H9 (cell line): ENCODE measurements at regions not wholly inside any gene's neighbourhood (a gene's known extent, or its start where the extent isn't known, plus 50 kb on each side); places are given as distances from the start of the nearest gene placed in this dataset.

Experiments used
- DNase-seq: peaks from one replicate; pipeline ENCODE4 v3.0.0-alpha.2; 2017
- H2AFZ ChIP-seq: one replicate; pipeline ENCODE4 v1.6.1; 2013; ENCODE audit warnings: mild to moderate bottlenecking, low read length, control low read depth, moderate library complexity
- H2AK5ac ChIP-seq: 2 replicates; pipeline ENCODE4 v1.6.1; 2013; ENCODE audit warnings: low read length, control low read depth, mixed read lengths; ENCODE audit not compliant: insufficient read length
- H2BK120ac ChIP-seq: one replicate; pipeline ENCODE4 v1.6.1; 2013; ENCODE audit warnings: low read depth, mild to moderate bottlenecking, low read length, control low read depth, inconsistent platforms; ENCODE audit not compliant: poor library complexity, severe bottlenecking
- H2BK12ac ChIP-seq: 2 replicates; pipeline ENCODE4 v1.6.1; 2013; ENCODE audit warnings: low read length, control low read depth, mixed read lengths, low read depth; ENCODE audit not compliant: insufficient read length
- H2BK15ac ChIP-seq: 2 replicates; pipeline ENCODE4 v1.6.1; 2013; ENCODE audit warnings: low read depth, low read length, control low read depth
- H2BK20ac ChIP-seq: one replicate; pipeline ENCODE4 v1.6.1; 2013; ENCODE audit warnings: low read depth, mild to moderate bottlenecking, low read length, control low read depth, inconsistent platforms; ENCODE audit not compliant: poor library complexity, severe bottlenecking
- H2BK5ac ChIP-seq: 2 replicates; pipeline ENCODE4 v1.6.1; 2013; ENCODE audit warnings: low read length, control low read depth, mixed read lengths; ENCODE audit not compliant: insufficient read length
- H3K14ac ChIP-seq: 2 replicates; pipeline ENCODE4 v1.6.1; 2013; ENCODE audit warnings: low read length, control low read depth; ENCODE audit not compliant: insufficient read depth
- H3K18ac ChIP-seq: 2 replicates; pipeline ENCODE4 v1.6.1; 2013; ENCODE audit warnings: low read depth, mild to moderate bottlenecking, mixed read lengths, low read length, control low read depth; ENCODE audit not compliant: insufficient read length
- H3K23ac ChIP-seq: 2 replicates; pipeline ENCODE4 v1.6.1; 2013; ENCODE audit warnings: low read length, control low read depth, mixed read lengths, low read depth; ENCODE audit not compliant: insufficient read length
- H3K23me2 ChIP-seq: 2 replicates; pipeline ENCODE4 v1.6.1; 2013; ENCODE audit warnings: low read depth, mild to moderate bottlenecking, mixed read lengths, low read length, control low read depth; ENCODE audit not compliant: insufficient read length, poor library complexity, severe bottlenecking
- H3K27ac ChIP-seq: 2 replicates; pipeline ENCODE4 v1.5.1; 2013; ENCODE audit warnings: low read length, control low read depth, mixed read lengths, low read depth; ENCODE audit not compliant: insufficient read length
- H3K27me3 ChIP-seq: 2 replicates; pipeline ENCODE4 v1.6.1; 2013; ENCODE audit warnings: low read length, control low read depth, inconsistent platforms; ENCODE audit not compliant: insufficient read depth
- H3K4ac ChIP-seq: 2 replicates; pipeline ENCODE4 v1.6.1; 2013; ENCODE audit warnings: low read depth, mild to moderate bottlenecking, control low read depth, inconsistent platforms, low read length, moderate library complexity
- H3K4me1 ChIP-seq: 2 replicates; pipeline ENCODE4 v1.6.1; 2013; ENCODE audit warnings: low read length, control low read depth, inconsistent platforms; ENCODE audit not compliant: insufficient read depth
- H3K4me2 ChIP-seq: 2 replicates; pipeline ENCODE4 v1.6.1; 2013; ENCODE audit warnings: low read length, control low read depth, mixed read lengths; ENCODE audit not compliant: insufficient read length, insufficient read depth
- H3K56ac ChIP-seq: 2 replicates; pipeline ENCODE4 v1.6.1; 2013; ENCODE audit warnings: low read depth, mild to moderate bottlenecking, mixed read lengths, low read length, control low read depth; ENCODE audit not compliant: insufficient read length
- H3K79me1 ChIP-seq: 2 replicates; pipeline ENCODE4 v1.6.1; 2013; ENCODE audit warnings: low read depth, mild to moderate bottlenecking, moderate library complexity, low read length, control low read depth, inconsistent platforms; ENCODE audit not compliant: insufficient read depth, poor library complexity, severe bottlenecking
- H3K79me2 ChIP-seq: 2 replicates; pipeline ENCODE4 v1.6.1; 2013; ENCODE audit warnings: low read length, control low read depth, inconsistent platforms; ENCODE audit not compliant: insufficient read depth
- H3K9ac ChIP-seq: 2 replicates; pipeline ENCODE4 v1.6.1; 2013; ENCODE audit warnings: low read length, control low read depth, mixed read lengths; ENCODE audit not compliant: insufficient read length; ENCODE audit errors: extremely low read depth
- H3K9me3 ChIP-seq: one replicate; pipeline ENCODE4 v1.6.1; 2013; ENCODE audit warnings: low read depth, low read length, inconsistent platforms; ENCODE audit not compliant: control insufficient read depth
- H3T11ph ChIP-seq: one replicate; pipeline ENCODE4 v1.6.1; 2013; ENCODE audit warnings: mild to moderate bottlenecking, low read length, control low read depth, inconsistent platforms
- H4K20me1 ChIP-seq: one replicate; pipeline ENCODE4 v1.6.1; 2013; ENCODE audit not compliant: control insufficient read depth, insufficient read length, insufficient read depth
- H4K5ac ChIP-seq: 2 replicates; pipeline ENCODE4 v1.6.1; 2013; ENCODE audit warnings: low read depth, mild to moderate bottlenecking, mixed read lengths, low read length, control low read depth; ENCODE audit not compliant: insufficient read length
- H4K8ac ChIP-seq: replicated peaks from 2 replicates; pipeline ENCODE4 v1.6.1; 2013; ENCODE audit warnings: low read length, control low read depth, mixed read lengths, low read depth; ENCODE audit not compliant: insufficient read length
- H4K91ac ChIP-seq: 2 replicates; pipeline ENCODE4 v1.6.1; 2013; ENCODE audit warnings: low read depth, mild to moderate bottlenecking, moderate library complexity, mixed read lengths, low read length, control low read depth; ENCODE audit not compliant: insufficient read length
- H3K27ac Mint-ChIP-seq, 3 experiments: 2 replicates in 2 of 3; 3 replicates in 1 of 3; pipeline ENCODE4 v1.8.0; 2020 to 2021; ENCODE audit warnings: mixed read lengths in 3 of 3, mild to moderate bottlenecking in 1 of 3, moderate library complexity in 1 of 3
- H3K27me3 Mint-ChIP-seq: 2 replicates; pipeline ENCODE4 v1.8.0; 2021; ENCODE audit warnings: low read depth, mild to moderate bottlenecking, moderate library complexity, mixed read lengths
- H3K36me3 Mint-ChIP-seq, 3 experiments: 2 replicates in 2 of 3; 3 replicates in 1 of 3; pipeline ENCODE4 v1.8.0; 2020 to 2021; ENCODE audit warnings: low read depth in 3 of 3, mixed read lengths in 3 of 3; ENCODE audit not compliant: insufficient read depth in 1 of 3
- H3K4me1 Mint-ChIP-seq, 2 experiments: 2 replicates each; pipeline ENCODE4 v1.8.0; 2020; ENCODE audit warnings: mixed read lengths in 2 of 2
- H3K4me3 Mint-ChIP-seq, 2 experiments: 2 replicates in 1 of 2; 3 replicates in 1 of 2; pipeline ENCODE4 v1.8.0; 2020 to 2021; ENCODE audit warnings: mild to moderate bottlenecking in 2 of 2, mixed read lengths in 2 of 2, moderate library complexity in 1 of 2
- H3K9me3 Mint-ChIP-seq, 2 experiments: 2 replicates in 1 of 2; 3 replicates in 1 of 2; pipeline ENCODE4 v1.8.0; 2020; ENCODE audit warnings: mild to moderate bottlenecking in 2 of 2, mixed read lengths in 2 of 2, moderate library complexity in 1 of 2
- WGBS: extraction: QIAGEN DNeasy Blood & Tissue Kit; methylation state at CpG from one replicate; pipeline ENCODE4 v1.1.7; 2013; ENCODE audit warnings: missing lambda C conversion rate, low lambda C conversion rate, mixed read lengths; ENCODE audit not compliant: insufficient read length; ENCODE audit errors: extremely low coverage; 5-methylcytosine and 5-hydroxymethylcytosine counted together
- TF ChIP-seq, protein P1 (sequence below): fragments of 200-600 bp; sonication (generic); conservative IDR thresholded peaks from 3 replicates; pipeline ENCODE4 v1.8.0; 2021; ENCODE audit warnings: antibody characterized with exemption, mild to moderate bottlenecking

DNA sequence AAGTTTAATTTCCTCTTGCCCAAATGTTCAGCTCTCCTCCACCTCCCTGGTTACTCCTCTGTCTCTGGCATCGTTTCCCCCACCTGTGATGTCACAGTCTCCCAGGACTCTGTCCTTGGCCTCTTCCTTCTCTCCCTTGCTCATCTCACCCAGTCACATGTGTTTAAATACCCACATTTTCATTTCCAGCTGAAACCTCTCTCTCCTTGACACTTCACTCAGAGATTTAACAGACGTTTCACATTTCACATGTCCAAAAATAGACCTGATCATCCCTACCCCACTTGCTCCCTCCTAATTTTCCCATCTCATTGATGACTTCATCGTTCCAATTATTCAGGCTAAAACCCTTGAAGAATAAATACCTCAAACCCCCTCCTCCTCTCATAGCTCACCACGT is 604.1 kb upstream of the JAG1 start:
- Histone ChIP-seq H2AK5ac (no peak overlapping the region), H2BK5ac (no peak overlapping the region), H2BK120ac (no peak overlapping the region), H2BK12ac (no peak overlapping the region), H3K56ac (no peak overlapping the region), H3K18ac (no peak overlapping the region), H4K5ac (no peak overlapping the region), H2BK20ac (no peak overlapping the region), H3K14ac (no peak overlapping the region), H3K79me1 (no peaks in the 10 kb centered on the region), H2BK15ac (no peak overlapping the region), H3K4me1 (no peaks in the 10 kb centered on the region), H3K4ac (no peak overlapping the region), H3K23me2 (no peaks in the 10 kb centered on the region), H3K9me3 (no peaks in the 10 kb centered on the region), H3K27me3 (no peaks in the 10 kb centered on the region), H3K4me2 (no peak overlapping the region), H2AFZ (no peak overlapping the region), H3K23ac (no peak overlapping the region), H4K8ac (no peak overlapping the region), H4K20me1 (no peaks in the 10 kb centered on the region), H3K79me2 (no peaks in the 10 kb centered on the region), H3K9ac (no peak overlapping the region), H3K27ac (no peak overlapping the region), H3T11ph (no peak overlapping the region), H4K91ac (no peak overlapping the region)
- no peak overlapping the region; a peak in 1 of 7 replicates for H3K27ac Mint-ChIP-seq
- H3K27me3 Mint-ChIP-seq = no peaks in the 10 kb centered on the region; the same call in 1 of the 2 replicates
- peaks cover 0 to 10% (median 1%) of the 10 kb centered on the region in 3 experiments; a peak in 3 of 7 replicates for H3K36me3 Mint-ChIP-seq
- no CpG with 5 or more reads among the region's 4 CpGs for WGBS
- TF ChIP-seq, protein P1, sequence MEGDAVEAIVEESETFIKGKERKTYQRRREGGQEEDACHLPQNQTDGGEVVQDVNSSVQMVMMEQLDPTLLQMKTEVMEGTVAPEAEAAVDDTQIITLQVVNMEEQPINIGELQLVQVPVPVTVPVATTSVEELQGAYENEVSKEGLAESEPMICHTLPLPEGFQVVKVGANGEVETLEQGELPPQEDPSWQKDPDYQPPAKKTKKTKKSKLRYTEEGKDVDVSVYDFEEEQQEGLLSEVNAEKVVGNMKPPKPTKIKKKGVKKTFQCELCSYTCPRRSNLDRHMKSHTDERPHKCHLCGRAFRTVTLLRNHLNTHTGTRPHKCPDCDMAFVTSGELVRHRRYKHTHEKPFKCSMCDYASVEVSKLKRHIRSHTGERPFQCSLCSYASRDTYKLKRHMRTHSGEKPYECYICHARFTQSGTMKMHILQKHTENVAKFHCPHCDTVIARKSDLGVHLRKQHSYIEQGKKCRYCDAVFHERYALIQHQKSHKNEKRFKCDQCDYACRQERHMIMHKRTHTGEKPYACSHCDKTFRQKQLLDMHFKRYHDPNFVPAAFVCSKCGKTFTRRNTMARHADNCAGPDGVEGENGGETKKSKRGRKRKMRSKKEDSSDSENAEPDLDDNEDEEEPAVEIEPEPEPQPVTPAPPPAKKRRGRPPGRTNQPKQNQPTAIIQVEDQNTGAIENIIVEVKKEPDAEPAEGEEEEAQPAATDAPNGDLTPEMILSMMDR = no peak
- peaks cover 19 to 23% of the 10 kb centered on the region in 2 experiments for H3K4me1 Mint-ChIP-seq
- no peak for DNase-seq
- peaks cover 0 to 4% of the 10 kb centered on the region in 2 experiments; a peak in 1 of 5 replicates for H3K9me3 Mint-ChIP-seq
- no peak overlapping the region for H3K4me3 Mint-ChIP-seq
